Right forelimb (tissue), 1 donor: ENCODE measurements at regions not wholly inside any gene's neighbourhood (a gene's known extent, or its start where the extent isn't known, plus 50 kb on each side); places are given as distances from the start of the nearest gene placed in this dataset.
"Not testable (repeated sequence)": the region's sequence is repeated elsewhere in the genome, so short reads cannot be mapped to it uniquely, and the experiment has no call there.

Experiments
- DNase-seq: peaks from one replicate; pipeline ENCODE4 v3.0.0-alpha.2; 2018

- not testable (repeated sequence) for DNase-seq
These were observed 682.9 kb downstream of the ZEB2 start for GRCh38 chr2:143837055-143837454.

- DNase-seq = no peak
These were observed 684.4 kb downstream of the ZEB2 start for GRCh38 chr2:143835481-143835880.

GRCh38 chr2:143833015-143833660 lies 686.8 kb downstream of the ZEB2 start:
- DNase-seq = no peak

- no peak for DNase-seq
These were observed 689.4 kb downstream of the ZEB2 start for GRCh38 chr2:143830476-143830875.

- DNase-seq = no peak
These were observed 691.0 kb downstream of the ZEB2 start for GRCh38 chr2:143828763-143829537.

- no peak for DNase-seq
These were observed 695.1 kb downstream of the ZEB2 start for GRCh38 chr2:143824791-143825190.

DNA sequence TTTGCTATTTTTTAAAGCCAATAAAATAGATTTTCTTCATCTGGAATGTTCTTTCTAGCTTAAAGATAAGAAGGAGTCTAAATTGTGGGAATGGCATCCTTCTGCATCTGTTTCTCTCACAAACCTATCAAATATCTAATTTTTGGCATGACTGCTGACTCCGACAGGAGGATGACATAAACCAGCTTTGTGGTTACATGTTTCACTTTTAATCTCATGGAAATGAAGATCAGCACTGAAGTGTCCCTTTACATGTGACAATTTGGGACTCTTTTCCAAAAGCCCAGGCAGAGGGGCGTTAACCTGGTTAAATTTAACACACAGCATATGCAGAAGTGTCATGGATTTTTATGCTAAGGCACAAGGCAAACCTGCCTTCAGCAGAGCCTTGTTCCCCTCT lies 694.7 kb downstream of the ARHGAP15 start:
- DNase-seq = no peak

- DNase-seq = no peak
These were observed 694.1 kb downstream of the ARHGAP15 start for GRCh38 chr2:143823296-143823695.

DNA sequence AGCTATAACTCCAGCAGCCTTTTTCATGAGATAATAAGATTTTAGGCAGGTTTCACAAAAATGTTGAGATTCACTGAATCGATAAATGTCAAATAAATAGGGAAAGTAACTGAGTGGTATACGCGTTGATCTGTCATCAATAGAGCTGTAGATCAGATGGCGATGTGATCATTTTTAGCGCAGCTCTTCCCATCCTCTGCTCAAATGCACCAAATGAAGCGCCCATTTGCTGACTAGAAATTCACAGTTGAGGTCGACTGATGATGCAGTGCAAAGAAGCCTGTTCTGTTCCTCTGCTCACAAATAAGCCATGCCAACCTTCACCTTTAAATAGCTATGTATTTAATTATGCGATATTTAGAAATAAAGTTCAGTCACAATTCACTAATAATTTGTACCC lies 693.5 kb downstream of the ARHGAP15 start:
- DNase-seq = no peak

DNA sequence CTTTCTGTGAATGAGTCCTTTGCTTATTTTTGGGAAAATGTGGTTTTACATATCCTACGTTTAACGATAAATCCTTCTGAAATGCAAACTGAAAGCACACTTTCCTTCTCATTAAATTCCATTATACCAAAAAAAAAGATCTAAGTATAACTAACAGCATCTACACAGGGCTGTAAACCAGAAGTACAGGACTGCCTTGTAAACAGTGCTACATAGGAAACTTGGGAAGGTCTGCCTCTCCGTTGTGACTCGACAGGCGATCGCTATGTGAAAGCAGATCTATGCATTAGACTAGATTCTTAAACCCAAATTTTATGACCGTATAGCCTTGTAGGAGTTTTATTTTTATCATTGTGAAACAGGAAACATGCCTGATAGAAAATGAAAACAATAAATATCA lies 690.5 kb downstream of the ARHGAP15 start:
- no peak for DNase-seq

GRCh38 chr2:143819190-143819735 lies 690.0 kb downstream of the ARHGAP15 start:
- no peak for DNase-seq
